Neural progenitor cell (in vitro differentiated cells): ENCODE measurements at regions not wholly inside any gene's neighbourhood (a gene's known extent, or its start where the extent isn't known, plus 50 kb on each side); places are given as distances from the start of the nearest gene placed in this dataset.

Experiments
- EZH2 ChIP-seq: fragments of 200-600 bp; sonication (generic); IDR thresholded peaks from 2 replicates; pipeline ENCODE4 v1.6.1; 2017; ENCODE audit warnings: antibody characterized with exemption, mild to moderate bottlenecking, moderate library complexity
- EZH2phosphoT487 ChIP-seq: fragments of 200-600 bp; sonication (generic); IDR thresholded peaks from 2 replicates; pipeline ENCODE4 v1.6.1; 2017; ENCODE audit warnings: antibody characterized with exemption
- TF ChIP-seq, protein P1 (sequence below): fragments of 200-600 bp; sonication (generic); IDR thresholded peaks from 2 replicates; pipeline ENCODE4 v1.5.1; 2017; ENCODE audit warnings: antibody characterized with exemption, mild to moderate bottlenecking

GRCh38 chr10:23676296-23676695 is 237.4 kb downstream of the OTUD1 start:
- TF ChIP-seq, protein P1, sequence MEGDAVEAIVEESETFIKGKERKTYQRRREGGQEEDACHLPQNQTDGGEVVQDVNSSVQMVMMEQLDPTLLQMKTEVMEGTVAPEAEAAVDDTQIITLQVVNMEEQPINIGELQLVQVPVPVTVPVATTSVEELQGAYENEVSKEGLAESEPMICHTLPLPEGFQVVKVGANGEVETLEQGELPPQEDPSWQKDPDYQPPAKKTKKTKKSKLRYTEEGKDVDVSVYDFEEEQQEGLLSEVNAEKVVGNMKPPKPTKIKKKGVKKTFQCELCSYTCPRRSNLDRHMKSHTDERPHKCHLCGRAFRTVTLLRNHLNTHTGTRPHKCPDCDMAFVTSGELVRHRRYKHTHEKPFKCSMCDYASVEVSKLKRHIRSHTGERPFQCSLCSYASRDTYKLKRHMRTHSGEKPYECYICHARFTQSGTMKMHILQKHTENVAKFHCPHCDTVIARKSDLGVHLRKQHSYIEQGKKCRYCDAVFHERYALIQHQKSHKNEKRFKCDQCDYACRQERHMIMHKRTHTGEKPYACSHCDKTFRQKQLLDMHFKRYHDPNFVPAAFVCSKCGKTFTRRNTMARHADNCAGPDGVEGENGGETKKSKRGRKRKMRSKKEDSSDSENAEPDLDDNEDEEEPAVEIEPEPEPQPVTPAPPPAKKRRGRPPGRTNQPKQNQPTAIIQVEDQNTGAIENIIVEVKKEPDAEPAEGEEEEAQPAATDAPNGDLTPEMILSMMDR: no peak
- TF ChIP-seq EZH2: no peak
- TF ChIP-seq EZH2phosphoT487: no peak
